Panc1 (cell line): ENCODE measurements at regions not wholly inside any gene's neighbourhood (a gene's known extent, or its start where the extent isn't known, plus 50 kb on each side); places are given as distances from the start of the nearest gene placed in this dataset.

Experiments
- ATAC-seq: fragments of 200-7000 bp; cut with Tn5 transposase; 2 replicates; pipeline ENCODE4 v1.9.1; 2020; ENCODE audit warnings: mild to moderate bottlenecking, moderate library complexity
- BruUV-seq: library from RNA; stranded (reverse); fragments of 400-500 nt; replicated peaks from 2 replicates; lab custom pipeline; 2021; lab: Mats Ljungman, UMichigan
- CTCF ChIA-PET: fragments of 300-600 bp; sonication (Branson Sonifier 250); formaldehyde crosslinking; loops from one replicate; lab custom pipeline; 2022; ENCODE audit warnings: antibody characterized with exemption; lab: Charles Lee
- POLR2A ChIA-PET: fragments of 300-600 bp; sonication (Branson Sonifier 250); formaldehyde crosslinking; loops from one replicate; lab custom pipeline; 2022; ENCODE audit warnings: antibody characterized with exemption; lab: Charles Lee
- DNase-seq: peaks from one replicate; pipeline ENCODE4 v3.0.0-alpha.2; 2010; ENCODE audit warnings: low read depth, low spot score
- H3K27ac ChIP-seq: 2 replicates; pipeline ENCODE4 v1.5.1; 2011; ENCODE audit warnings: mild to moderate bottlenecking, low read length, inconsistent platforms
- H3K27me3 ChIP-seq: fragments of 200-500 bp; sonication (Bioruptor generic); 2 replicates; pipeline ENCODE4 v1.6.0; 2014; ENCODE audit warnings: low read length, inconsistent platforms; ENCODE audit not compliant: control insufficient read depth, insufficient read depth
- H3K36me3 ChIP-seq: fragments of 200-500 bp; sonication (Bioruptor generic); 2 replicates; pipeline ENCODE4 v1.5.1; 2014; ENCODE audit warnings: inconsistent platforms, mild to moderate bottlenecking, low read length, moderate library complexity; ENCODE audit not compliant: control insufficient read depth, insufficient read depth
- H3K4me1 ChIP-seq: 2 replicates; pipeline ENCODE4 v1.5.1; 2011; ENCODE audit warnings: inconsistent platforms, mild to moderate bottlenecking, low read length, moderate library complexity; ENCODE audit not compliant: control insufficient read depth, insufficient read depth
- H3K4me3 ChIP-seq, 2 experiments: 2 replicates each; pipeline ENCODE4 v1.5.1; 2011 to 2012; ENCODE audit warnings: low read depth in 2 of 2, low read length in 2 of 2, mild to moderate bottlenecking in 2 of 2, inconsistent platforms in 1 of 2, moderate library complexity in 1 of 2
- H3K9me3 ChIP-seq: fragments of 200-500 bp; sonication (Bioruptor generic); 2 replicates; pipeline ENCODE4 v1.5.1; 2014; ENCODE audit warnings: low read depth, mild to moderate bottlenecking, inconsistent platforms, low read length, moderate library complexity; ENCODE audit not compliant: control insufficient read depth, insufficient read depth
- CTCF ChIP-seq: fragments of 450-650 bp; IDR thresholded peaks from 2 replicates; pipeline ENCODE4 v1.5.1; 2017; ENCODE audit warnings: mild to moderate bottlenecking
- POLR2AphosphoS5 ChIP-seq: IDR thresholded peaks from 2 replicates; pipeline ENCODE4 v1.6.1; 2012; ENCODE audit warnings: mild to moderate bottlenecking, low read depth, low read length, moderate library complexity
- REST ChIP-seq, 2 experiments: IDR thresholded peaks; 2 replicates each; pipeline ENCODE4 v1.6.1; 2011 to 2012; ENCODE audit warnings: low read depth in 2 of 2, control low read depth in 1 of 2, low read length in 1 of 2, mild to moderate bottlenecking in 1 of 2, moderate library complexity in 1 of 2; ENCODE audit not compliant: insufficient read depth in 1 of 2
- SIN3A ChIP-seq: IDR thresholded peaks from 2 replicates; pipeline ENCODE4 v1.6.1; 2012; ENCODE audit warnings: low read depth, mild to moderate bottlenecking, low read length, moderate library complexity, borderline replicate concordance; ENCODE audit not compliant: insufficient read depth
- TCF7L2 ChIP-seq: IDR thresholded peaks from 2 replicates; pipeline ENCODE4 v1.6.1; 2011; ENCODE audit warnings: mild to moderate bottlenecking, low read depth, low read length, inconsistent platforms
- in situ Hi-C: cut with HindIII; loops from 2 replicates; pipeline ENCODE4 v1.10.0; 2016; ENCODE audit warnings: low sequenced_read_pairs, low pct_unique_long_range_greater_than_20kb
- intact Hi-C: fragments of 100-400 bp; cut with micrococcal nuclease; formaldehyde crosslinking; loops from one replicate; pipeline ENCODE4 v1.10.0; 2022; ENCODE audit not compliant: unreplicated experiment

- BruUV-seq: no TSS peak
- no peaks in the 10 kb centered on the region for H3K27me3 ChIP-seq
- ChIA-PET POLR2A (no interaction called here), CTCF (no interaction called here)
- intact Hi-C loops: no loop called here
- in situ Hi-C loops: no loop called here
- no peaks in the 10 kb centered on the region for H3K36me3 ChIP-seq
- no peak for ATAC-seq
- no peaks in the 10 kb centered on the region for H3K9me3 ChIP-seq
- no peak overlapping the region for H3K4me3 ChIP-seq
- no peak overlapping the region for H3K27ac ChIP-seq
- no peak for DNase-seq
- TF ChIP-seq TCF7L2 (no peak), POLR2AphosphoS5 (no peak), CTCF (no peak)
- no peaks in the 10 kb centered on the region for H3K4me1 ChIP-seq
Measured at GRCh38 chr9:129394061-129394885, 216.2 kb upstream of the IER5L start.

GRCh38 chr9:129393064-129393463 lies 215.0 kb upstream of the IER5L start:
- BruUV-seq: no TSS peak
- no peak for ATAC-seq
- Histone ChIP-seq H3K4me1 (no peaks in the 10 kb centered on the region), H3K27ac (no peak overlapping the region), H3K27me3 (no peaks in the 10 kb centered on the region), H3K36me3 (no peaks in the 10 kb centered on the region), H3K9me3 (no peaks in the 10 kb centered on the region), H3K4me3 (no peak overlapping the region)
- POLR2A ChIA-PET: no interaction called here
- CTCF ChIA-PET: no interaction called here
- DNase-seq: no peak
- in situ Hi-C loops: no loop called here
- intact Hi-C loops: no loop called here
- TF ChIP-seq TCF7L2: no peak
- no peak for TF ChIP-seq POLR2AphosphoS5
- no peak for TF ChIP-seq CTCF
- TF ChIP-seq SIN3A: no peak
- no peak for TF ChIP-seq REST (IDR thresholded peaks at IDR 0.05; ENCODE audit: insufficient read depth in 1 of 2, low read depth in 2 of 2, low read length in 1 of 2)
